Iris pigment epithelial cell (primary cell): ENCODE measurements at regions not wholly inside any gene's neighbourhood (a gene's known extent, or its start where the extent isn't known, plus 50 kb on each side); places are given as distances from the start of the nearest gene placed in this dataset.
A peak's percentile ranks its signal among the peaks of the same experiment; 100 is the strongest.
"Not testable (repeated sequence)": the region's sequence is repeated elsewhere in the genome, so short reads cannot be mapped to it uniquely, and the experiment has no call there.

Experiments used
- DNase-seq: peaks from one replicate; pipeline ENCODE4 v3.0.0-alpha.2; 2011; ENCODE audit warnings: low read depth

DNA sequence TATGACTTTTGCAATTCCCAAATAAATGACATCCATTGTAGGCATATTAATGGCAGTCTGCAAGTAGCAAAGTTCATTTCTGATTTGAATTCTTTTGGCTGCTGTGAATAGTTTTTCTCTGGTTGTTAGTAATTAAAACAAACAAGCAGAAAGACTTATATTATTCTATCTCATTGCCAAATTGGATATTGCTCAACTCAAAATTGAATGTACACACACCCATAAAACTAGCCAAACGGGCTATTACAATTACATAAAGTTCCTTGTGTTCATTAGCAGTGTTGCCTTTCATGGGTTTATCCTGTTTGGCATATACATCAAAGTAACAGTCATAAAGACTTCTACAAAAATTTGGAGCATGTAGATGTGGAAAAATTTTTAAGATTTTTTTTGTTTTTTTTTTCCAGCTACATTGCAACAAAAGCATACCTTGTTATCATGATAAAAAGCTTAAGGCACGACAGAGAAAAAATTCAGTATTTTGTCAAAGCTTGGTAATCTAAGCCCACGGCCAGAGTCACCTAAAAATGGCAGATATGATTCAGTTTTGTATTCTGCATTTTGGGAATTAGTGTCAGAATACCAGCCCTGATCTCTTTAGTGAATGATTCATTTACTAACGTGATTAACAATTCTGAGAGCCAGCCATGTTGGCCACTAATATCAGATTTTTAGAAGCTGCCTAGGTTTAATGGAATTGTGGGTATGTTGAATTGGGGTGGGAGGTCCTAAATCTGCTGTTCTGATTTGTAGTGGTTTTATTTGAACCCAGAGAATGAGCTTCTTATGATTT lies 108.4 kb downstream of the KLF5 start:
- DNase-seq, result no peak

DNA sequence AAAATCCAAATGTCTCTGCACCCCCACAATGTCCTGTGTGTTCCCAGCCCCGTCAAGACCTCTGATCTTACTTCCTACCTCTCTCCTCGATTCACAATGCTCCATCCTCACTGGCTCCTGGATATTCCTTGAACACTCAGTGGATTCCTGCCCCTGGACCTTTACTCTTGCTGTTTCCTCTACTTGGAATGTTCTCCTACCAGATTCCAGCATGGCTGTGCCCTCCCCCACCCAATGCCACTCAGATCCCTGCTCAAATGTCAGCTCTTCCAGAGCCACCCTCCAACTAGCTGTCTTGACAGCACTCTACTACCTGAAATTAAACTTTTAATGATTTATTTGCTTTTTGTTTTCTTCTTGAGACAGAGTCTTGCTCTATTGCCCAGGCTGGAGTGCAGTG lies 107.4 kb downstream of the KLF5 start:
- DNase-seq, result no peak

DNA sequence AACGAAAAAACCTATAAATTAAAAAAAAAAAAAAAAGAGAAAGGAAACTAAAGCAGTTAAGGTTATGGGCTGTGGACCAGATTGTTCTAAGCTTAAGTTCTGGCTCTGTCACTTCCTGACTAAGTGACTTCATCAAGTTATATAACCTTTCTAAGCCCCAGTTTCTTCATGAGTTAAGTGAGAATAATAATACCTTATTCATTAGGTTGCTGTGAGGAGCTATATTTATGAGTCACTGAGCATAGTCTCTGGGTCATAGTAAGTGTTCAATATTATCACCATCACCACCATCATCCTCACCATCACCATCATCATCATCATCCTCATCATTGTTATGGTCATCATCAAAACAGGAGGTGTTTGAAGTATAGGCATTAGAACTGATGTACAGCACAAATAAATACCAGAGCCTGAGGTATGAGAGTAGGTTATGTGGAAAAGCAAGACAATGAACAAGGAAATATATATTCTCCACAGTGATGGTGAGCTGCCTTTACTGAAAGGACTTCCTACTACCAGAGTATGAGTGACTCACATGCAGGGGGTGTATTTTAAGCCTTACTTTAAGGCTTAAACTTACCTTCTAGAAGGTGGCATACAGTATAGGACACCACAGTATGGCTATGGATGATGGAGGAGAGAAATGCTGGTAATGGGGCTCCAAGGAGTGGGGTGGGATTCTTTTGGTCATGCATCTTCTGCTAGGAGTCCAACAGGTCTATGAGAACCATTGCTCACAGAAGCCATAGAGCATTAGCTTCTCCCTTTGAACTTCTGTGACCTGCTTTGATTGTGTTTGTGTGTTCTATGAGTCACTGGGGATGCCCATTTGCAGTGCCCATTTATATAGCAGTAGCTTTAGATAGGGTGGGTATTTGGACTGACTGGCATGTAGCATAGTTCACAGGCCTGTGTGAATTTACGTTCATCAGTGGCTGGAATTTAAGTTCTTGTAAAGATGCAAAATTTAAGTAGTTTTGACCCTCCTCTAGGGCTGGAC lies 104.4 kb downstream of the KLF5 start:
- no peak for DNase-seq

DNA sequence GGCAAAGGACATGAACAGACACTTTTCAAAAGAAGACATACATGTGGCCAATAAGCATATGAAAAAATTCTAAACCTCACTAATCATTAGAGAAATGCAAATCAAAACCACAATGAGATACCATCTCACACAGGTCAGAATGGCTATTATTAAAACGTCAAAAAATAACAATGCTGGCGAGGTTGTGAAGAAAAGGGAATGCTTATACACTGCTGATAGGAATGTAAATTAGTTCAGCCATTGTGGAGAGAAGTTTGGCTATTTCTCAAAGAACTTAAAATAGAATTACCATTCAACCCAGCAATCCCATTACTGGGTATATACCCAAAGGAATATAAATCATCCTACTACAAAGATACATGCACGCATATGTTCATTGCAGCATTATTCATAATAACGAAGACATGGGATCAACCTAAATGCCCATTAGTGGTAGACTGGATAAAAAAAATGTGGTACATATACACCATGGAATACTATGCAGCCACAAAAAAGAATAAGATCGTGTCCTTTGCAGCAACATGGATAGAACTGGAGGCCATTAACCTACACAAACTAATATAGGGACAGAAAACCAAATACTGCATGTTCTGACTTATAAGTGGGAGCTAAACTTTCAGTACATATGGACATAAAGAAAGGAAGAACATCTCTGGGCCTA lies 101.7 kb downstream of the KLF5 start:
- not testable (repeated sequence) for DNase-seq

DNA sequence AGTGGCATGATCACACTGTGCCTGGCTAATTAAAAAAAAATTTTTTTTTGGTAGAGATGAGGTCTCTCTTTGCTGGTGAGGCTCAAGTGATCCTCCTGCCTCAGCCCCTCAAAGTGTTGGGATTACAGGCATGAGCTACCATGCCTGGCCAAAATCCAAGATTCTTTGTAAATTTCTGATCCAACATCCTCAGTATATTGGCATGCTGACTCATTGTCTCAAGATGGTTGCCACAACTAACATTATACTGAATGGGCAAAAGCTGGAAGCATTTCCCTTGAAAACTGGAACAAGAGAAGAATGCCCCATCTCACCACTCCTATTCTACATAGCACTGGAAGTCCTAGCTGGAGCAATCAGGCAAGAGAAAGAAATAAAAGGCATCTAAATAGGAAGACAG lies 100.0 kb downstream of the KLF5 start:
- peak; percentile 67 for DNase-seq

DNA sequence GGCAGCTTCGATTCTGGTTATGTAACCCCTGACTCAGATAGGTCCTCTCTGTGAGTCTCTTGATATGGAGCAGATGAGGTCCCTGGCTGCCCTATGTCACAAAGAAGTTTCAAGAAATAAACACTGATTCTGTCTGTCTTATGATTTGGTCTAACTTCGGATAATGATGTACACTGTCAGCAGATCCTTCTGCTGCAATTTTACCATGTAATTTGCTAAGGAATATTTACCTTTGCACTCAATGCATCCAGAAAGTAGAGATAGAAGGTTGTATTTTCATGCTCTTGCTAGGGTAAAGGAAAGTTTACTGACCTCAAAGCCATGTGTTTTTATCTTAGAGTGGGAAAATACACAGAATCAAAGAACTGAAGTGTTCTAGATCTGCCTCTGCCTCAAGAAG lies 98.2 kb downstream of the KLF5 start:
- DNase-seq, result no peak

DNA sequence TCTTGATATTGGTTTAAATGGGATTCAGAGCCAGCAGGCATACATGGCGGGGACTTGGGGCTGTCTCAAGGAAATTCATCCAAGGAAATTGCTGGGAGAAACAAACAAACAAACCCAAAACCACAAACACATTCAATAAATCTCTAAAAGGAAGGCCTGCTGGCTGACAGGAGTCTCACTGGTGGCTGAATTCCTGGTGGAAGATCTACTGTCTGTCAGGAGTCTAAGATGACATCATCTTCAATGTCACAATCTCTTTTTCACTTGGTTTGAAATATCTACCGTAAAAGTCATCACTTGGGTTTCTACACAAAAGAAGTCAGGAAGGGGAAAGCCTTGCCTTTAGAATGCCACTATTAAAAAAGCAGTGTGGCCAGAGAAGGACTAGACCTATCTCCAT lies 87.9 kb downstream of the KLF5 start:
- peak; percentile 61 for DNase-seq

DNA sequence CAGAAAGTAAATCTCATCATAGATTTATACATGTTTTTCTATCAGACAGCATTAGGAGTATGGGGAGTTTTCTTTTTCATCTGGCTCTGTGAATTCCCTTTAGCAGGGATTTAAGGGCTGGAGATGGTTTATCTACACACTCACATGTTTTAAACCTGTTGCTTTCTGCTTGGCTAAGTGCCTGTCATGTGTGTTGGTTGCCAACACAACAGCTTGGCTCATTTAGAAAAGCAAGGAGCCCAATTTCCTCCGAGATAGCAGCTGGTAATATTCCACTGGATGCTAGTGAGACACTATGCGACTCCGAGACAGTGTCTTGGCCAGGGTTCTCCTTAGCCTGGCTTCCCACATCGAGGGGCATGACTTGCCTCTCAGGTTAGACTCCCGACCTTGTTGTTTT lies 83.3 kb downstream of the KLF5 start:
- no peak for DNase-seq

DNA sequence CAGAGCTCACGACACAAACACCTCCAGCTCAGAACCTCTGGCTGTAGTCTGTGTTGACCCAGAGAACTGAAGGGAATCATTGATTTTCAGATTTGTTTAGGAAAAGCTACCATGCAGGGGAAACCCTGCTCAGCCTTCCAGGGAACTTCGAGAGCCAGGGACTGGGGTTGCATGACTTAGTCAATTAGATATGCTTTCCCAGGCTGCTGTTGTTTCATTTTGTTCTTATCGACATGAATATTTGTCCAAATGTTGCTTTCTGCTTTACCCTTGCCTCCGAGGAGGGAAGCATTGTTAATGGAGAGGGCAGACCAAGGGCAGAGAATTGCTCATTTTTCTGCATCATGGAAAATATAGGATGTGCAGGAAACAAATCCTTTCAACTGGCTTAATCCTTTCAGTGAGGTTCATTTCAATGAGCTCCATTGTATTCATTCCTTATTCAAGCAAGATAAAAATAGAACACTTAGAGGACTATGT lies 82.5 kb downstream of the KLF5 start:
- DNase-seq, result peak; percentile 28

DNA sequence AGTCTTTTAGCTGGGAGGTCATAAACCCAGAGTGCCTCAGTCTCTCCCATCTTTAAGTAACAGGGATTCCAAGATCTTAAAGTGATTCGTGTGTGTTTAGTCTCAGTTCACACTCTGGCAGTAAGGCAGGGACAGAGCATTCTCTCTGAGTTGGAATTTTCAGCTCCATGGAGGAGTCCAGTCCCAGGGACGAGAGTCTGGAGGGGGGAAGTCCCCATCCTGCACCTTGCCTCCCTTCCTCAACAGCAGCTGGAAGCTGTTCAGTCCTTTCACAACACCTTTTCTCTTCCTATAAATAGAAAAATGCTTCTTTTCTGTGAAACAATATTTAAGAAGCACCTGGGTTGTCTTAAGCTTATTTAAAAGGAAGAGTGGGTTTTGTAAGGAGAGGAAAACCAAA lies 82.0 kb downstream of the KLF5 start:
- DNase-seq, result no peak

DNA sequence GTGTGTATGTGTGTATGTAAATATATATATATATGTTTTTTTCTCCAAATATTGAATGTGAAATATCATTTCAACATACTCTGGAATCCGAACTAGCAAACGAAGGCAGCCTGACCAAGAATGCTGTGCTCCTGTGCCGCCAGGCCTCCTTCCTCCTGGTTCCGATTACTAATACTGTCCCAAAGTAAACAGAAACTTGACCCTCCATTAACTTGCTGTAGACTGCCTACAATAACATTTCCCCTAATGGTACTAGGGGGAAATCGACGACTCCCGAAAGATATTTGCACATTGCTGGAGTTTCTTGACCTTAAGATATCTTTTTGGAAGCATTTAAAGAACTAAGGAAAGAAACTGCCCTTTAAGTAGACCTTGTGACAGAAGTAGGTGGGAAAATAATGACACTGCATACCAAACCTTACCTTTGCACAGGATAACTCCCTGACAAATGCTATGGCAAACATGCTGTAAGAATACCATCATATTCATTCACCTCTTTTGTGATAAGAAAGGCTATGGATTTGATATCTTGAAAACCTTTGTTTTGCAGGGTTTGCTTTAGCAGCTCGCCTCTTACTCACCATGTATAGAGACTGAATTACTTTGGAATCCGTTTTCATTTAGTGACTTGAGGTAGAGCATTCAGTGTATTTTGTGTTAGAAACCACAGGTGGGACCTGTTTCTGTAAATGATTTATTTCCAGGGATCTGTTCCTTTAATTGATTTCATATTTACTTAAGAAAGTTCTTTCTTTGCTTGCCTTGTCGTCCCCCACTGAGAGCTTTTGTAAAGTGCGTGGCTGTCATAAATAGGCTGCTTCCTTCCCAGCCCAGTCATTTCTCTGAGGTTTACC lies 80.1 kb downstream of the KLF5 start:
- DNase-seq, result peak; percentile 81

DNA sequence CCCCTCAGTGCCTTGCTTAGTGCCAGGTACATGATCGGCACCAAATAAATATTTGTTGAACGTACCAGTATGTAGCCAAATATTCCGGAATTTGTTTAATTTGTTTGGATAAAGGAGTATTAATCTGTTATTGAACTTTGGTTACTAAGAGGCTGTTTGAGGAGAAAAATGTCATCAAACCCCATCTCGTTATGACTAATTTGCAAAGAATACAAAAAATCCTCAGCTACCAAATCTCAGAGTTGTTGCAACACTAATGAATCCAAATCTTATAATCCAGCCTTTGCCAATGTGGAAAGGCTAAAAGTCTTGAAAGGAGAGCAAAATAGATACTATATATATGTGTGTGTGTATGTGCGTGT lies 79.5 kb downstream of the KLF5 start:
- peak; percentile 79 for DNase-seq

DNA sequence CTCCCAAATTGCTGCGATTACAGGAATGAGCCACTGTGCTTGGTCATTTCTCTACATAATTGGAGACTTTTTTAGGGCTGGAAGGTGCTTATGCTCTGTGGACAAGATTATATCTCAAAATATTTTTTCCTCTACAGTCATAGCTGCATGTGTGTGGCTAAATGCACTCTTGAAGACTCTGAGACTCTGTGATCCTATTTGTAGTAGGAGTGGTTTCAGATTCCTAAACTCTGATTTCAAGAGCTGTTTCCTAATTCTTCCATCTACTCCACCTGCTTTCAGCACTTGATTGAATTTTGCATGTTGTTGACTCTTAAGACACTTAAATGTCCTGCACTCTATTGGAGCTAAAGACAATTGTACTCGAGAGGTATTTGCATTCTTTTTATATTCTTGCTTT lies 78.0 kb downstream of the KLF5 start:
- peak; percentile 63 for DNase-seq

DNA sequence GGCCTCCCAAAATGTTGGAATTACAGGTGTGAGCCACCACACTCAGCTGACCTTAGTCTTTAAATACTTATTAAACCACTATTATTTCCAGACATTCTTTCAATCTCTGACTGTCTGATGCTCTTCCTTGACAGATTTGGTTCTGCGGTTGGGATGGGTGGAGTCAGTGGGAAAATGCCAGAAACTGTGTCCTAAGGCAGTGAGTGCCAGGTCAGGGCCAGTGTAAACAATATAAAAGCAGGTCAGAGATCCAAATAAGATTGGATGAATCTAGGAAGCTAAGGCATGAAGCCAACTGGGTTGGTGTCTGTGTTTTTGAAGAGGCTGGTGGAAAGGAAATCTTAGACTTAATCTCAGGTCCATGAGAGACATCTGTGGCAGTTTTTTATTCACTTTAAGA lies 74.7 kb downstream of the KLF5 start:
- peak; percentile 56 for DNase-seq

DNA sequence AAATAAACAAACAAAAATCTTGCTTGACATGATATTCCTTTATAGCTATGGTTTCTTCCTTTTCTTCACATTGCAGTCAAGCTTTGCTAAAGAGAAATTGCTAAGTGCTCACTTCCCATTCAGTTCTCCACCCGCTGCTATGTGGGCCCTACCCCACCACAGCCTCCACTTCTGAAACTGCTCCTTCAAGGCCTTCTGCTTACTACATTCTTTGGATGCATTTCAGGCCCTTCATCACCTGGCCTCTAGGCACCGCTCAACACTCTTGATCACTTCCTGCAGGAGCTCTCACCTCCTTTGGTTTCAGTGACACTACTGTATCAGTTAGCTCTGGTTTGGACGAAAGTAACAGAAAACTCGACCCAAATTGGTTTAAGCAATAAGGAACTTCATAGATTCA lies 72.4 kb downstream of the KLF5 start:
- no peak for DNase-seq

DNA sequence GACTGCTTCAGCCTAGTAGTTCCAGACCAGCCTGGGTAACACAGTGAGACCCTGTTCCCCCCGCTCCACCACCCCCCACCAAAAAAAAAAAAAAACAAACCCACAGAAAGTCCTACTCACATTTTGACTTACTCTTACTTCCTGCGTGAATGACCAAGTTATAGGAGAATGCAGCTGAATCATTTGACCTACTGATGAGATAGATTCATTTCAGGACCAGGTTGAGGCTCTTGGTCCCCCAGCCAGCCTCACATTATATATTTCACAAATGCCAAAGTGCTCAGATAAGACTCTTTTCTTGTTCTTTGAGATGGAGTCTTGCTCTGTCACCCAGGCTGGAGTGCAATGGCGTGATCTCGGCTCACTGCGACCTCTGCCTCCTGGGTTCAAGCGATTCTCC lies 70.2 kb downstream of the KLF5 start:
- peak; percentile 20 for DNase-seq
